ENCODE measurements at regions not wholly inside any gene's neighbourhood (a gene's known extent, or its start where the extent isn't known, plus 50 kb on each side); places are given as distances from the start of the nearest gene placed in this dataset.

DNA sequence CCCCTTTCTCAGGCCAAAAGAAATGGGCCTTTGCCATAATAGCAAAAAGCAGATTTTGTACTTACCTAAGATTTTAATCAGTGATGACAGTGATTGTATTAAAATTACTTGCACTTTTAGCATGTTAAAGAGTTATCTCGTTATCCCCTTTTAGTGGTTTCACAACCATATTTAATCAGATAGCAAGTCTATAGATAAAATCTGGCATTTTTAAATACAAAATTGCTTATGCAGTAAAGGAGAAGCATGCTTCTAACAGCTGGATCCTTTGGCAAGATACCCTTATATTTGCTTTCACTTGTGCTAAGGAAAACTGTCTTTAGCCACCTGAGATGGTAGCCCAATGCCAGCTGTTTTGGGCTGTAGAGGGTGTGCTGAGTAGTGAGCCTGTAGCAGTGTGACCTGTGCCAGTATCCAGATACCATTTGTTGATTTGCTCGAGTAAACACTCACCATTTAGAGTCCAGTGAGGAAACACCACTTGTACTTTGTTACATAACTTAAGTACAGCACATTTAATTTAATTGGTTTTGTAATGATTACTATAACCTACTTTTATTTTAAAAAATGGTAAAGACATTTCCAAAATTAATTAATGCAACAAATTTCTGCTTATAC, 314.4 kb upstream of the ZP4 start:
- POLR2A ChIA-PET = no interaction called here
- H3K4me1 ChIP-seq (ENCODE audit: insufficient read depth, low read length, poor library complexity, severe bottlenecking) = no peaks in the 10 kb centered on the region
- H2AFZ ChIP-seq (ENCODE audit: low read length) = no peak overlapping the region
- no TSS peak for BruUV-seq (replicated peaks)
- no peaks in the 10 kb centered on the region for H4K20me1 ChIP-seq (ENCODE audit: insufficient read depth, low read length)
- intact Hi-C loops (cut with micrococcal nuclease; ENCODE audit: unreplicated experiment) = no loop called here
- no peak overlapping the region for H3K4me3 ChIP-seq (ENCODE audit: low read depth, low read length, poor library complexity, severe bottlenecking)
- no peak overlapping the region for H3K27ac ChIP-seq (ENCODE audit: low read depth, low read length, poor library complexity, severe bottlenecking)
- H3K79me2 ChIP-seq (ENCODE audit: insufficient read depth, low read depth, low read length) = no peaks in the 10 kb centered on the region
- CTCF ChIA-PET (ENCODE audit: unreplicated experiment) = no interaction called here
- DNase-seq (ENCODE audit: low spot score) = no peak
- H3K9me3 ChIP-seq (ENCODE audit: low read length) = no peaks in the 10 kb centered on the region
- no peaks in the 10 kb centered on the region for H3K36me3 ChIP-seq (ENCODE audit: insufficient read depth, low read length)
- no peaks in the 10 kb centered on the region for H3K9me2 ChIP-seq (ENCODE audit: insufficient read depth, low read length)
- no peak for TF ChIP-seq EZH2phosphoT487 (IDR thresholded peaks at IDR 0.05; ENCODE audit: borderline replicate concordance, low read depth, low read length)
- TF ChIP-seq, protein P1, sequence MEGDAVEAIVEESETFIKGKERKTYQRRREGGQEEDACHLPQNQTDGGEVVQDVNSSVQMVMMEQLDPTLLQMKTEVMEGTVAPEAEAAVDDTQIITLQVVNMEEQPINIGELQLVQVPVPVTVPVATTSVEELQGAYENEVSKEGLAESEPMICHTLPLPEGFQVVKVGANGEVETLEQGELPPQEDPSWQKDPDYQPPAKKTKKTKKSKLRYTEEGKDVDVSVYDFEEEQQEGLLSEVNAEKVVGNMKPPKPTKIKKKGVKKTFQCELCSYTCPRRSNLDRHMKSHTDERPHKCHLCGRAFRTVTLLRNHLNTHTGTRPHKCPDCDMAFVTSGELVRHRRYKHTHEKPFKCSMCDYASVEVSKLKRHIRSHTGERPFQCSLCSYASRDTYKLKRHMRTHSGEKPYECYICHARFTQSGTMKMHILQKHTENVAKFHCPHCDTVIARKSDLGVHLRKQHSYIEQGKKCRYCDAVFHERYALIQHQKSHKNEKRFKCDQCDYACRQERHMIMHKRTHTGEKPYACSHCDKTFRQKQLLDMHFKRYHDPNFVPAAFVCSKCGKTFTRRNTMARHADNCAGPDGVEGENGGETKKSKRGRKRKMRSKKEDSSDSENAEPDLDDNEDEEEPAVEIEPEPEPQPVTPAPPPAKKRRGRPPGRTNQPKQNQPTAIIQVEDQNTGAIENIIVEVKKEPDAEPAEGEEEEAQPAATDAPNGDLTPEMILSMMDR (conservative IDR thresholded peaks at IDR 0.05; ENCODE audit: low read length) = no peak
- H3K4me2 ChIP-seq (ENCODE audit: low read length) = no peak overlapping the region

DNA sequence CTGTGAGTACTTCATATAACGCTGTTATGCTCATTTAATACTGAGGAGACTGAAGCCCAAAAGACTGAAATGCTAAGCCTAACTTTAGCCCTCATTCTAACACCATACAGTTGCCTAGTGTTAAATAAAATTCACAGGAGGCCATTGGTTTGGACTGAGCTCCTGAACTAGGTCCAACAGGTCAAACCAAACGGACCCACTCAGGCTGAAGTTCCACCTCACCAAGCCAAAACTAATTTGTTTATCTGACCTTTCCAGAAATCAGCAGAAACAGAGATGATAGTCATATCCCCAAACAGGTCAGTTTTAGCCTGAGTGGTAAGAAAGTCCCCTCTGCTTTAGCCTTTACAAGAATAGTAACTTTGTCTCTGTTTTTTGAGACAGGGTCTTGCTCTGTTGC, 311.3 kb upstream of the ZP4 start:
- POLR2A ChIA-PET = interaction anchor here (0.6 to 0.8 kb wide), 2 partner anchors 189 to 1360 kb away, joined by 3 read pairs; no protein-coding TSS in a partner anchor
- Histone ChIP-seq H3K79me2 (ENCODE audit: insufficient read depth, low read depth, low read length) (no peaks in the 10 kb centered on the region), H3K4me1 (ENCODE audit: insufficient read depth, low read length, poor library complexity, severe bottlenecking) (no peaks in the 10 kb centered on the region), H3K4me3 (ENCODE audit: low read depth, low read length, poor library complexity, severe bottlenecking) (no peak overlapping the region), H3K4me2 (ENCODE audit: low read length) (no peak overlapping the region), H2AFZ (ENCODE audit: low read length) (no peak overlapping the region), H3K36me3 (ENCODE audit: insufficient read depth, low read length) (no peaks in the 10 kb centered on the region), H4K20me1 (ENCODE audit: insufficient read depth, low read length) (no peaks in the 10 kb centered on the region), H3K9me3 (ENCODE audit: low read length) (no peaks in the 10 kb centered on the region), H3K27ac (ENCODE audit: low read depth, low read length, poor library complexity, severe bottlenecking) (no peak overlapping the region), H3K9me2 (ENCODE audit: insufficient read depth, low read length) (no peaks in the 10 kb centered on the region)
- no peak for TF ChIP-seq EZH2phosphoT487 (IDR thresholded peaks at IDR 0.05; ENCODE audit: borderline replicate concordance, low read depth, low read length)
- TF ChIP-seq, protein P1 (conservative IDR thresholded peaks at IDR 0.05; ENCODE audit: low read length) = no peak
- no peak for DNase-seq (ENCODE audit: low spot score)
- intact Hi-C loops (cut with micrococcal nuclease; ENCODE audit: unreplicated experiment) = no loop called here
- no TSS peak for BruUV-seq (replicated peaks)
- CTCF ChIA-PET (ENCODE audit: unreplicated experiment) = no interaction called here

DNA sequence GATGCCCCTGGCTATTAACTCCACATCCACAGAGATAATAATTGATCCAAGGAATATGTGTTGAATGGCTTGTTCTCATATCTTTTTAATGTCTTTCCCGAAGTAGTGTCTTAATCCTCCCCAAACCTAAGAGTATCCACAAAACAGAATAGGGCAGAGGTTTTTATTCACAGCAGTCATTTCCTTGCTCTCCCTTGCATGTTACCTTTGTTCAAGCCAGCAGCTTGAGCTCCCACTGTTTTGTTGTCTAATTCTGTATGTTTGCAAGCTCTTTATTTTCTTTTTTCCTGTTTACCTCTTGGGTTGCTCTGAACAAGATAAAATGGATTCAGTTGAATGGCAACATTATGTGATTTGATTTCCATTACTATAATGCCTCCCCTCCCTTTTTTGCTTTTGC, 308.6 kb upstream of the ZP4 start:
- no TSS peak for BruUV-seq (replicated peaks)
- no peak for DNase-seq (ENCODE audit: low spot score)
- Histone ChIP-seq H3K36me3 (ENCODE audit: insufficient read depth, low read length) (no peaks in the 10 kb centered on the region), H3K4me2 (ENCODE audit: low read length) (no peak overlapping the region), H4K20me1 (ENCODE audit: insufficient read depth, low read length) (no peaks in the 10 kb centered on the region), H2AFZ (ENCODE audit: low read length) (no peak overlapping the region), H3K27ac (ENCODE audit: low read depth, low read length, poor library complexity, severe bottlenecking) (no peak overlapping the region), H3K9me2 (ENCODE audit: insufficient read depth, low read length) (no peaks in the 10 kb centered on the region), H3K4me1 (ENCODE audit: insufficient read depth, low read length, poor library complexity, severe bottlenecking) (no peaks in the 10 kb centered on the region), H3K9me3 (ENCODE audit: low read length) (no peaks in the 10 kb centered on the region), H3K4me3 (ENCODE audit: low read depth, low read length, poor library complexity, severe bottlenecking) (no peak overlapping the region), H3K79me2 (ENCODE audit: insufficient read depth, low read depth, low read length) (no peaks in the 10 kb centered on the region)
- ChIA-PET POLR2A (interaction anchor here (0.6 to 1.2 kb wide), 2 partner anchors 38 to 164 kb away, joined by 3 read pairs; no protein-coding TSS in a partner anchor), CTCF (ENCODE audit: unreplicated experiment) (no interaction called here)
- TF ChIP-seq, protein P1 (conservative IDR thresholded peaks at IDR 0.05; ENCODE audit: low read length) = no peak
- no peak for TF ChIP-seq EZH2phosphoT487 (IDR thresholded peaks at IDR 0.05; ENCODE audit: borderline replicate concordance, low read depth, low read length)
- intact Hi-C loops (cut with micrococcal nuclease; ENCODE audit: unreplicated experiment) = no loop called here

All from OCI-LY7 (cell line).